ENCODE measurements at regions not wholly inside any gene's neighbourhood (a gene's known extent, or its start where the extent isn't known, plus 50 kb on each side); places are given as distances from the start of the nearest gene placed in this dataset.

DNA sequence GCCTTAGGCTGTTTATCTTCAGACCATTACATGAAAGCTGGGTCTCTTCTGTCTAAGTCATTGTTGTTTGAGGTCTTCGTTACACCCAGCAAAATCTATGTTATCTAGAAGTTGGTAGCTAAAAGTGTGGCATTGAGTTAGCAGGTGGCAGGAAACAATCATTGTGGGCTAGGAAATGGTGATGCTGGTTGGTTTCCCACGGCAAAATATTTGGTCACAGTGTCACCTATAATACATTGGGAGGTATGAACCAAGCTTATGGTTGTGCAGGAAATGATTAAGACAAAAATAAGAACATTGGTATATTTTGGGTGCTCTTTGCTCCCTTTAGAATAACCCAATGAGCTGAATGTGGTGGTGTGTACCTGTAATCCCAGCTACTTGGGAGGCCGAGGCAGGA, 169.7 kb downstream of the TRIM33 start:
- TF ChIP-seq, protein P1, sequence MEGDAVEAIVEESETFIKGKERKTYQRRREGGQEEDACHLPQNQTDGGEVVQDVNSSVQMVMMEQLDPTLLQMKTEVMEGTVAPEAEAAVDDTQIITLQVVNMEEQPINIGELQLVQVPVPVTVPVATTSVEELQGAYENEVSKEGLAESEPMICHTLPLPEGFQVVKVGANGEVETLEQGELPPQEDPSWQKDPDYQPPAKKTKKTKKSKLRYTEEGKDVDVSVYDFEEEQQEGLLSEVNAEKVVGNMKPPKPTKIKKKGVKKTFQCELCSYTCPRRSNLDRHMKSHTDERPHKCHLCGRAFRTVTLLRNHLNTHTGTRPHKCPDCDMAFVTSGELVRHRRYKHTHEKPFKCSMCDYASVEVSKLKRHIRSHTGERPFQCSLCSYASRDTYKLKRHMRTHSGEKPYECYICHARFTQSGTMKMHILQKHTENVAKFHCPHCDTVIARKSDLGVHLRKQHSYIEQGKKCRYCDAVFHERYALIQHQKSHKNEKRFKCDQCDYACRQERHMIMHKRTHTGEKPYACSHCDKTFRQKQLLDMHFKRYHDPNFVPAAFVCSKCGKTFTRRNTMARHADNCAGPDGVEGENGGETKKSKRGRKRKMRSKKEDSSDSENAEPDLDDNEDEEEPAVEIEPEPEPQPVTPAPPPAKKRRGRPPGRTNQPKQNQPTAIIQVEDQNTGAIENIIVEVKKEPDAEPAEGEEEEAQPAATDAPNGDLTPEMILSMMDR (IDR thresholded peaks at IDR 0.05) = no peak
- no peak for TF ChIP-seq POLR2A (IDR thresholded peaks at IDR 0.05)
